NCI-H1436 (cell line): ENCODE measurements at regions not wholly inside any gene's neighbourhood (a gene's known extent, or its start where the extent isn't known, plus 50 kb on each side); places are given as distances from the start of the nearest gene placed in this dataset.

Source experiments
- DNase-seq: peaks from one replicate; lab custom pipeline; 2025; lab: John Stamatoyannopoulos, UW

DNA sequence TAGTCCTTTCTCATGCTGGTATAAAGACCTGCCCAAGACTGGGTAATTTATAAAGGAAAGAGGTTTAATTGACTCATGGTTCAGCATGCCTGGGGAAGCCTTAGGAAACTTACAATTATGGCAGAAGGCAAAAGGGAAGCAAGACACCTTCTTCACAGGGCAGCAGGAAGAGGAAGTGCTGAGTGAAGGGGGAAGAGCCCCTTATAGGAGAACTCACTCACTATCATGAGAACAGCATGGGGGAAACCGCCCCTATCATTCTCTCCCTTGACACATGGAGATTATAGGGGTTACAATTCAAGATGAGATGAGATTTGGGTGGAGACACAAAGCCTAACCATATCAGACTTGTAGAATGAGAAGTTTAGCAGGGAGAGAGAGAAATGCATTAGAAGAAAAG lies 373.3 kb upstream of the DIAPH2 start:
- DNase-seq = no peak

DNA sequence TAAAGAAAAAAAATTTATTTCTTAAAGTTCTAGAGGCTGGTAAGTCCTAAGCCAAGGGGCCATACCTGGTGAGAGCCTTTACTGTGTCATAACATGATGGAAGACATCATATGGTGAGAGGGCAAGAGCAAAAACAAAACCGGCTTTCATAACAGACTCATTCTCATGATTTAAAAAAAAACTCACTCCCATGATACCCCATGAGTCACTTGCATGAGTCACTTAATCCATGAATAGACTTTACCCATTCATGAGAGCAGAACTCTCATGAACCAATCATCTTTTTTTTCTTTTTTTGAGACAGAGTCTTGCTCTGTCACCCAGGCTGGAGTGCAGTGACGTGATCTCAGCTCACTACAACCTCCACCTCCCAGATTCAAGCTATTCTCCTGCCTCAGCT lies 369.7 kb upstream of the DIAPH2 start:
- DNase-seq = no peak

DNA sequence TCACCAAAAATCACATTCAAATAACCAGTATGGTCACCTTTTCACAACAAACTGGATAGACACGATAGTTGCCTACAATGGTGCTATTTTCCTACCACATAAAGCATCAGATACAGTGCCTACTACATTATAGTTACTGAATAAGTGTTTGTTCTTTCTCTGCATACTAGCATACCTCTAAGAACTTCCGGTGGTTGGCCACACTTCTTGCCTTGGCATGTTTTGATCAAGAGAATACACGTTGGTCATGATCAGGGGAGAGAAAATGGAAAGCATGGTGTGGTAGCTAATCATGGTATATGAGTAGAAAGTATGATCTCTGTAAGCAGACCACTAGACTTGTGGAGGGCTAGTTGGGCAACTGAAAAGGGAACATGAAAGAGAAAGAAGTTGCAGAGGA lies 322.8 kb upstream of the DIAPH2 start:
- DNase-seq = no peak

DNA sequence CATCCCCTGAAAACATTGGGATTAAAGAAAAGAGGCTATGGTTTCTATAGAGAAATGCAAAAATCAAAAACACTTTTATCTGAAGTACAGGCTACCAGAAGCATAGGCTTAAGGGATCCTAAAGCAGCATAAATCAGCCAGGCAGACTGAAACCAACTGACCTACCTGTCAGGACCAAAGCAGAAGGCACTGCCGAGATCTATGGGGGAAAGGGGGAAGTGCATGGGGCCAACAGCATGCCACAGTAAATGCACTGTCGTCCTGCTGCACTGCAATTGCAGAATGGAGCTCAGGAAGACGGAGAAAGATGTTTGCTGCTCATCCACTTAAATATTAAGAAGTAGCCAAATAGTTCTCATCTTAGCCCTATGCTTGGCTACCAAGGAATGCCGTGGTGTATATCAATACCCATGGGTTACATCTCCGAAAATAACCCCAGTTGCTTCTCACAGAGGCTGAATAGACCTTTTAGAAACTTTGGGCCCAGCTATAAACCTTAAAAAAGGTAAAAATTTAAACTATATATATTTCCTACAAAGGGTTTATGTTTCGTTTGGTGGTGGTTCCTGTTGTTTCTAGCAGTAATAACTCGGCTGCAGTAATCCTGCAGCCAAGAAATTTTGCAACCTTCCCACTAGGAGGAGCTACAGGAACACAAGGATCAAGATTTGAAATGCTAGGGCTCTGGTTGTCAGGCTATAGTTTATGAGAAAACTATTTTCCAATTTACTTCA lies 312.2 kb upstream of the DIAPH2 start:
- peak; percentile 10 for DNase-seq

DNA sequence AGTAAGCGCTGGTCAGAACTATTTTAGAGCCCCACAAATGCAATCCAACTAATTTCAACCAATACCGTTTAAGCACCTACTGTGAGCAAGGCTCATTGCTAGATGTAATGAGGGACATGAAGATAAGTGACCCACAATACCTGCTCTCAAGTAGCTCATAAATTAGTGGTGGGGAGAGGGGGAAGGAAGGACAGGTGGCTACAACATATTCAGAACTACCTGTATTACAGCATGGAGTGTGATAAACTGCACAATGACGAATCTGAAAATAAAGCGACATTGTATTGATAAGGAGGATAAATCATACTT lies 311.6 kb upstream of the DIAPH2 start:
- DNase-seq = no peak

DNA sequence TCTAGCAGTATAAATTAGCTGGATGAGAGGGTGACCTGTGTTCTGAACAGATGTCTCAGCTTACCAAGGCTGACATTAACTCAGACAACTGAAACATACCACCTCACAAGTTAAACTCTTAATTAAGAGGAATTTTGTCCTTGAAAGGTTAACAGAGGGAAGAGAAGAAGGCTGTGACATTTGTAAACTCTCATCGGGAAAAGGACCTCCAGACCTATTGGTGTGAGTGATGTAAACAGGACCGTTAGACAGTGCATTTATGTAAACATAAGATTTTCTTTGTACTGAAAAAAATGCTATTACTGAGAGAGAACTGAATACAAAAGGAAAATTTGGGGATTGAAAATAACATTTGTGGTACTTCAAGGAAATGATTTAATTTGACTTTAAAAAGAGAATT lies 308.4 kb upstream of the DIAPH2 start:
- no peak for DNase-seq

DNA sequence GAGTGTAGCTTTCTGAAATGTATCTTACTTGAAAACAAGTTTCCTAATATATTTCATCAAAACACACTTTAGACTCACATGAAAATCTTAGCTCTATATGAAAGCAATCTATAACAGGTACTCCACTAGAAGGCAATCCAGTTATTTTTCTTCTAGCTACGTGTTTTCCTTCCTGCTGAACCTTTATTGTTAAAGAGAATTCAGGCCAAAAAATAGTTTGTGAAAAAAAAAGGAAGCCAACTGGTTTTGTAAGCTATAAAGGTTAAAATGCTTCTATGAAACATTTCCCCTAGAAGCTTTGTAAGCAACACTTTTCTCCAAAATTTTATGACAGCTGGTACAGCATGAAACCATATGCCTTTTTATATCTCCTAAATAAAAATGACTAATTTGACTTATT lies 304.7 kb upstream of the DIAPH2 start:
- DNase-seq = no peak

DNA sequence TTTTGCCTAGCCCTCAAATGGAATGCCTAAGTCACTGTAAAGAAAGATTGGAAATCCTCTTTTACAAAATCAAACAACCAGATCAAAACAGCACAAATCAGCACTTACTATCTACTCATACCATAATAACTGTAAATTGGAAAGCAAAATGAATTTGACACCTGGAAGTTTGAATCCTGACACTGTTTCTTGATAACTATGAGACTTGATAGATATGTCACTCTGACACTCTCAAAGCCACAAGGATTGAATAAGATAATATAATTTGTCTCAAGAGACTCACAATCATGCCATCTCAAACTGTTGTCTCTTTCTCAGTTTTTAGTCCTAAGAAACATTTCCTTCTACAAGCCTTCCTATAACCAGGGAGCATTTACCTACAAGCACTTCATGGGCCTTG lies 302.6 kb upstream of the DIAPH2 start:
- DNase-seq = no peak

DNA sequence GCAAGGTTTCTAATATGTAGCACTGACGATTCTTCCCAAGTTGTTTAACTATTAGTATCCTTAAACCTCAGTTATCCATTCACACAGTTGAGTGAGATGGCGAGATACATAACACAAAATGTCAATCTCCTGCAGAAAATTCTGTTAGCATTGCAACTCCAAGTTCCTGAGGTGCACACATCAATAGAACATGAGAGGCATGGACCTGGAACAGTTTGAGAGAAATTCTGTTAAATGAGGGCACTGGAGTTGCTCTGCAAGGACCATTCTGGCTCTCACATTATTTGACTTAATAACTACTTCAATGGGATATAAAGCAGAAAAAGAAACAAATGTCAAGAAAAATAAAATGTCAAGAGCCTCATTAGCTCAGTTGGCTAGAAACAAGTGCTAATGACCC lies 301.2 kb upstream of the DIAPH2 start:
- DNase-seq = no peak

DNA sequence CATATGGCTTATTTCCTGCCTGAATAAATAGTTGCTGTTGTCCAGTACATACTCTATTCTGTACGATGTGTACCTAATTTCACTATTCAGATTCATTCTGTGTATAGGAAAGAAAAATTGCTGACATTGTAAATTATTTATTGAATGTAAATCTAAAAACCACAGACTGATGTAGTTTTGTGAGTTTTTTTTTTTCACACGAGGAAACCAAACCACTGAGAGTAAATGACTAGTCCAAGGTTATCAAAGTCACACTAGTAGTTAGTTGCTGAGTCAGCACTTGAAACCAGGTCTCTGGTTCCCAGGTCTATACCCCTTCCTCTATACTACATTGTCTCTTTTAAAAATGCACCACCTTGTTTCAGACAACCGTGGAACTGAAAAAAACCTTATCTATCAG lies 298.3 kb upstream of the DIAPH2 start:
- DNase-seq = no peak

DNA sequence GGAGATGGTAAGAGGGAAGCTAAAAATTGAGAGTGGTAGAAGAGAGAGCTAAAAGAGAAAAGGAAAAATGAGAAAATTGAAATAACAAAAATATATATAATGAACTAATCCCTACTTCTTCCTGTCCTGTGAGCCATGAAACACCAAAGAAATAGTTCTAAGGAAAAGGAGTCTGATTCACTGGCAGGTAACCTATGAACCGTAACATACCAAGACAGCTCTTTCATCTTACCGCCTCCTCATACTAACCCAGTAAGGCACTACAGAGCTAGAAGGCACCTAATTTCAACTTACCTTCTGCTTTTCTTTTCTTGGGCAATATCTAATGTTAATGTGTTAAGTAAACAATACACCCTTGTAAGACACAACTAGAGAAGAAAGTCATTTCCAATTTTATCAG lies 297.7 kb upstream of the DIAPH2 start:
- no peak for DNase-seq

DNA sequence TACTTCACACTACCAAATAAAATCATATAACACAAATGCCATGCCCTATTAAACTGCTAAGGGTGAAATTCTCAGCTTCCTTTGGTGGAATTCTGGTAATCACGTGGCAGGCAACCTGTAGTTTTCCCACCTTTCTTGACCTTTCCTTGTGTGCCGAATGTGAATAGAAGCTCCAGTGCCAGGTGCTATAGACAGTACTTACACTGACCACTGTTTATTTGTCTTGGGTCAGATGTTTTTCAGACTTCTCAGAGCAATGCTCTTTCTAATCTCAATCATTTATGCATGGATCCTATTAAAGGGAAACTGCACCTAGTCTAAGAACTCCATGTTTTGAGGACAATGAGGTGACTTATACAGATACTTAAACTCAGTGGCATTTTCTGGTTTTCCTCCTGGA lies 296.8 kb upstream of the DIAPH2 start:
- DNase-seq = no peak

DNA sequence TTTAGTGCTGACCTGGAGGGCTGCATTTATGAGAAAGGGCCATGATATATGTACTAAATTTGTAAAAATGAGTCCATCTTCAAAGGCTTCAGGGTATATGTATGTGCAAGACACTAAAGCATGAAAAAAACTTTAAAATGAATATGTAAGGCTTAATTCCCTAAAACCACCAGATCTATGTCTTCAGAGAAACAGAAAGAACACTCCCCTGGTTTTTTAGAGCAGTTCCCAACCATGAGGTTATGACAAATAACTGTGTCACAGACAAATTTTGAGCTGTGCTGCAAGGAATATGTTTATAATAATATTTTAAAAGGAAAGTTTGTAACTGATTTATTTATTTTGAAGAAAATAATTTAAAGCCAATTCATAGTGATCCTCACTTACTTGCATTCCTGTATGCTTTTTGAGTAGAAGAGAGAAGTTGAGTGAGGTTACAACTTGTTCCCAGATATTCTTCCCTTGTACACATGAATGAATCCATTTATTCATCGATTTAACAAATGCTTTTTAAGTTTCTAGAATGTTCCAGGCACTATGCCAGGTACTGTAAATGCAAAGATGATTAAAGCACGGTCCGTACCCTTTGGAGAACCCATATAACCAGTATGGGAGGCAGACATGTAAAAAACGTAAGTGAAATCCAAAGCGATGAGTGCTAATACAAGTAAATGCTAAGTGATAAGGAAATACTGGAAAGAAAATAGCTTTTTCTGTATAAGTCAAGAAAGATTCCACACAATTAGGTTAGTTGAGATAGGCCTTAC lies 295.2 kb upstream of the DIAPH2 start:
- DNase-seq = no peak

DNA sequence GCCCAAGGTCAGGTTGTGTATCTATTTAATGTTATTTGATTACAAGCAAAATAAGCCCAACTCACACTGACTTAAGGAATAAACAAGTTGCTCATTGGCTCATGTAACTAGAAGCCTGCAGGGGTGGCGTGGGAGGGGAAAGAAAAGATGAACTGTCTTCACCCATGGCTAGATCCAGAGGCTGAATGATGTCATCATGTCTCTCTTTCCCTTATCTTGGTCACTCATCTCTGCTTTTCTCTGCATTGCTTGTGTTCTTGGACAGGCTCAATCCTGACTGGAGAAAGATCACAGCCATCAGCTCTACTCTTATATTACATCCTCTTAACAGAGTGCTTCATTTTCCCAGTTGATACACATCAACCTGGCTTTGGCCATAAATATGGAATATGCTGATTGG lies 290.0 kb upstream of the DIAPH2 start:
- DNase-seq = no peak

DNA sequence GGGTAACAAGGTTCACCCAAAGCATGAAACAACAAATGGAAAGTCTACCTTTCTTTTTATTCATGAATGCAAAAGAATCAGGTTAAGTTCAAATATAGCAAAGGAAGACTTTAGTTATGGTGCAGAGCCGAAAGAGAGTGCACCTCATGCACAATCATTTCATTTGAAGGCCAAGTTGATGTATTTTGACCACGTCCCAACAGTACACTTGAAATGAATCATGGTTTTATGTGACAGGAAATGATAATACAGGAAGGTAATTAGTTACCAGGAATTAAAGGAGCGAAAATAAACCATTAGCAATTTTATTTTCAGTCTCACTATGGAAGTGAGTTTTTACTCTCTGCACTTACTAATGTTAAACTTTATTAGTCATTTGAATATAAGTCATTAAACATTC lies 281.2 kb upstream of the DIAPH2 start:
- no peak for DNase-seq

DNA sequence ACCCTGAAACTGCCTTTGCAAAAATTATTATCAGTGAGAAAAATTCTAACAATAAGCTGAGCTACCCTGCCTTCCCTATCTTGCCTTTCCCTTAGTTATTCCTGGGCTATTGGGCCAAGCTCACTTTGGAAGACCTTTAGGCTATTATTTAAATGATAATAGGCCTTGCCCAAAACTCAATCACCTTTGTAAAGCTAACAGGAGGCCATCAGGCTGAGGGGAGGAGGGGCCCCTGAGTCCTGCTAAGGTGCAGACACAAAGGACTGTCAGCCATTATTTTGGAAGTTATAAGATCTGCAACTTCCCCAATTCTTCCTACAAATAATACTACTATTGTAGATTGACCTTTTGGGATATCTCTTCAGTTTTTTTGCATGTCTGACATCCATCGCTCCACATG lies 278.8 kb upstream of the DIAPH2 start:
- no peak for DNase-seq

DNA sequence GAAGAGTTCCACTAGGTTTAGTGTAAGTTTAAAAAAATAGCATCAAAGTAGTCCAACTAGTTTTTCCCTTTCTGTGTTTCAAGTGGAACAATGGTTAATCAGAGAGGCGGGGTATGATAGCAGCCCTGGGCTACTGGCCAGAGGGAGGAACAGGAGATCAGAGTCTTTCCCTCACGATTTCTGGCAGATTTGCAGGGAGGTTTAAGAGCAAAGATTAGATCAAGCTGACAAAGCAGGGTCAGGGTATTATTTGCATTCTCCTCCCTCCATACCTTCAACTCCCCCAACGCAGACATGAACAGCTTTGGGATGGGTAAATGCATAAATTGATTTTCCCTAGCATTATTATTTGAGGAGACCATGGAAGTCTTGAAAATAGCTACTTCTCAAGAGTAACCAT lies 277.6 kb upstream of the DIAPH2 start:
- no peak for DNase-seq

DNA sequence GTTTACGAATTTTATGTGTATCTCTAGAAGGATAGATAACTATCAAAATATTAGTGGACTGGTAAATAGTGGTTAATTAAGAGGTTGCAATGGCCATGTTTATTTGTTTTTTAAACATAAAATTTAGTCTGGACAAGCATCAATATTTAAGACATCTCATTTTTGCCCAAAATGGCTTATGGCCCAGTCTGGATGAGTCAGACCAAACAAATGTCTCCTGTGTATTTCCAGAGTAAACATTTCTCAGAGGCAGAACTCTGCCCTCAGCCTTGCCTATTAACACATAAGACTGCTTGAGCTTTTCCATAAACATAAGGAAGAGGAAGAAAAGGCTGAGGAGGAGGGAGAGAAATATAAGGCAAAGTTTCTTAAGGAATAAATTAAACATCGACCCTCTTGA lies 277.1 kb upstream of the DIAPH2 start:
- DNase-seq = no peak

DNA sequence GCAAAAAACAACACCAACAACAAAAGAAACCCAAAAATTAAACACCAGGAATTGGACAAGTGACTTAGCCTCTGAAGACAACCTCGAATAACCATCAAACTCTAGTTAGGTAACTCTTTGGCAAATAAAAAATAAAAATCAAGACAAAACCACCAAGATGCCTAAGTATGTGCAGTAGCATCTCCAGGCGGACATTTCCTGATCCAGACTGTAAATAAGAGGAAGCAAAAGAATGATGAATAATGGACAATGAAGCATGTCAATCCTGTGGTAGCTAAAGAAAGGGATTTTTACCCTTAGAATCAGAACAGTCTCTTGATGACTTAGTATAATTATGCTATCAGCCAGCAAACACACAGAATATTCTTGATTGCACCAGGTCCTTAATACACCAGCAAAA lies 276.7 kb upstream of the DIAPH2 start:
- DNase-seq = no peak

DNA sequence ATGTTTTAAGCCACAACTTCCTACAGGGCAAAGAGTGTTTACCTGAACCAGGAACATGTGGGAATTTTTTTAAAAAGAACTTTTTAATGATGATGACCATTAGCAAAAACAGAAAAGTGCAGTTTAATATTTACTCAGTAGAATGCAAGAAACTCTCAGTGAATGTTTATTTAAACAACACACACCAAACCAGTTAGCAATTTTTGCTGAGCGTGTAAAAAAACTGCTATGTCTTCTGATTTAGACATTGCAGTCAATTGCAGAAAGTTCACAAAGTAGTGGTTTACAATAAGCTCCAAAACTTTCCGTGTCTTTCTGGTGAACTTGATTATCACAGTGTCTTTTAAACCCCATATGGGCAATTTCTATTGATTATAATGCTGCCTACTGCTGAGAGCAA lies 273.7 kb upstream of the DIAPH2 start:
- DNase-seq = no peak

DNA sequence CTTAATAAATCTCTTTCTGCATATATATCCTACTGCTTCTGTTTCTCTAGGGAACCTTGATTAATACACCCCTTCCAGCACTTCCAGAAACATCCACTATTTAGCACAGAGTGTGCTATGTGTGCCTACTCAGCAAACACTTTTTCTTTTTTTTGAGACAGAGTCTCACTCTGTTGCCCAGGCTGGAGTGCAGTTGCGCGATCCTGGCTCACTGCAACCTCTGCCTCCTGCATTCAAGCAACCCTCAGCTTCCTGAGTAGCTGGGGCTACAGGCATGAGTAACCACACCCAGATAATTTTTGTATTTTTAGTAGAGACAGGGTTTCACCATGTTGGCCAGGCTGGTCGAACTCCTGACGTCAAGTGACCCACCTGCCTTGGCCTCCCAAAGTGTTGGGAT lies 266.9 kb upstream of the DIAPH2 start:
- no peak for DNase-seq

DNA sequence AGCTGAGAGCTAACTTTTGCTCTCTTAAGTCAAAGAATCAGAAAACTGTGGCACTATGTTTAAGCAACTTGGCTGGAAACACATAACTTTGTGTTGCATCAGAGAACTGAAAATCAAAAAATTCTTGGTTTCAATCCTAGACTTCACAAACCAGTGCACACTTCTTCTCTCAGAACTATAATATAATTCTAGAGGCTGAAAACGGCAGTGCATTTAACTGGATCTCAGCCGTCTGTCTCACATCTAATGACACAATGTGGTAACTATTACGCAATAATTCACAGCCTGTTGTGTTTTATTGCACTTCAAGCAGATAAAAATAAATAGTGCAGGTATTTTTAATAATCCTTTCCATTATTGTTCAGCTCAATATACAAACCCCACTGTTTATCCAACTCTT lies 260.6 kb upstream of the DIAPH2 start:
- DNase-seq = no peak

DNA sequence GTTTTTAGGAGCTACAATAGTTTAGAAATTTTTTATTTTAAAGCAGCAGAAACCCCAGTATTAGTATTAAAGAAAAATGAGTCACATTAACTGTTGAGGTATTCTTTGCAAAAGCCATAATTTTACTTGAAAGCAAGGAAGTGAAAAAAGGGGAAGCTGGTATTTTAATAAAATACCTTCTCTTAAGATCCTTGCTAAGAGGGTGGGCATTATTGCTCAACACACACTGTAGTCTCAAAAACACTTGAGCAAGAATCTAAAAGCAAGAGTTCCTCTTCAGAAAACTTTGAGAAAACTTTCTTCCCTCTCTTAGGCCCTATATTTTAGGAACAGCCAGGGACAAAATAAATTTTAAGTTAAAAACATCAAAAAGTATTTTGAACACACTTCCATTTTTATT lies 259.4 kb upstream of the DIAPH2 start:
- no peak for DNase-seq

DNA sequence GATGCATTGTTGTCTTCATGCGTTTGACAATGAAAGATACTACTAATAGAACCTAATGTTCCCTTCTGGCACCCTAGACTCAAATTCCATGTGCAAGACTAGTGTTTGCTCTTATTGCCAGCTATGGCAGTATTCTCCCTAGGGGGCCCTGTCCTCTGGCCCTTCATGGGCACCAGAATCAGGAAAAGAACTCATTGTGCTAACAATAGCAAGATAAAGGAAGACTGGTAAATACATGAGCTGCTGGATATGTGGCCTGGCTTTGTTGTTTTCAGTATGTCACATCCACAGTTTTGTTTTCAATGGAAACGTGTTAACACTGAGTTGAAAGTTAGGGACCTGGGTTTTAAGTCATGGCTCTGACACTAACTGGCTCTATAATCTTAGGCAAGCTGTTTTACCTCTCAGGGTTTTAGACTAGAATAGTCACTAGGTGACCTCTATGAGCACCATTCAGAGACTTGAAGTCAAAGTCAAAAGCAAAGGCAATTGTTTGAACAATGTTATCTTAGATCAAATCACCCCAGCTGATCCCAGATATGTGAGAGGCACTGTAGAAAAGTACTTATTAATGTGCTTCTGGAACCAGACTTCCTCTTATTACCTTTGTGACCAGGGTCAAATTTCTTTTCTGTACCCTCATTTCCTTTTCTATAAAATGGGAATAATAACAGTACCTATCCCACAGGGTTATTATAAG lies 253.7 kb upstream of the DIAPH2 start:
- DNase-seq = no peak
